Thyroid gland (tissue), 4 donors: ENCODE measurements at regions not wholly inside any gene's neighbourhood (a gene's known extent, or its start where the extent isn't known, plus 50 kb on each side); places are given as distances from the start of the nearest gene placed in this dataset.

Experiments used
- POLR2A ChIP-seq, 2 donors: fragments of 450-650 bp; IDR thresholded peaks; one replicate each; pipeline ENCODE4 v1.6.1; 2017; ENCODE audit warnings: antibody characterized with exemption in 2 of 2, mild to moderate bottlenecking in 2 of 2, moderate library complexity in 1 of 2
- TF ChIP-seq, protein P1 (sequence below), 6 experiments: fragments of 200-600 bp in 3 of 6; fragments of 450-650 bp in 3 of 6; sonication (generic) in 3 of 6; IDR thresholded peaks; one replicate each; pipeline ENCODE4 v1.5.1; 2016 to 2019; ENCODE audit warnings: antibody characterized with exemption in 6 of 6, mild to moderate bottlenecking in 2 of 6, inconsistent platforms in 1 of 6, moderate library complexity in 1 of 6

- no peak for TF ChIP-seq POLR2A (IDR thresholded peaks at IDR 0.05)
- TF ChIP-seq, protein P1, sequence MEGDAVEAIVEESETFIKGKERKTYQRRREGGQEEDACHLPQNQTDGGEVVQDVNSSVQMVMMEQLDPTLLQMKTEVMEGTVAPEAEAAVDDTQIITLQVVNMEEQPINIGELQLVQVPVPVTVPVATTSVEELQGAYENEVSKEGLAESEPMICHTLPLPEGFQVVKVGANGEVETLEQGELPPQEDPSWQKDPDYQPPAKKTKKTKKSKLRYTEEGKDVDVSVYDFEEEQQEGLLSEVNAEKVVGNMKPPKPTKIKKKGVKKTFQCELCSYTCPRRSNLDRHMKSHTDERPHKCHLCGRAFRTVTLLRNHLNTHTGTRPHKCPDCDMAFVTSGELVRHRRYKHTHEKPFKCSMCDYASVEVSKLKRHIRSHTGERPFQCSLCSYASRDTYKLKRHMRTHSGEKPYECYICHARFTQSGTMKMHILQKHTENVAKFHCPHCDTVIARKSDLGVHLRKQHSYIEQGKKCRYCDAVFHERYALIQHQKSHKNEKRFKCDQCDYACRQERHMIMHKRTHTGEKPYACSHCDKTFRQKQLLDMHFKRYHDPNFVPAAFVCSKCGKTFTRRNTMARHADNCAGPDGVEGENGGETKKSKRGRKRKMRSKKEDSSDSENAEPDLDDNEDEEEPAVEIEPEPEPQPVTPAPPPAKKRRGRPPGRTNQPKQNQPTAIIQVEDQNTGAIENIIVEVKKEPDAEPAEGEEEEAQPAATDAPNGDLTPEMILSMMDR (IDR thresholded peaks at IDR 0.05): no peak
Measured at GRCh38 chr20:55239269-55239668, 763.9 kb downstream of the DOK5 start.
